ENCODE measurements at regions not wholly inside any gene's neighbourhood (a gene's known extent, or its start where the extent isn't known, plus 50 kb on each side); places are given as distances from the start of the nearest gene placed in this dataset.
A peak's percentile ranks its signal among the peaks of the same experiment; 100 is the strongest.

DNA sequence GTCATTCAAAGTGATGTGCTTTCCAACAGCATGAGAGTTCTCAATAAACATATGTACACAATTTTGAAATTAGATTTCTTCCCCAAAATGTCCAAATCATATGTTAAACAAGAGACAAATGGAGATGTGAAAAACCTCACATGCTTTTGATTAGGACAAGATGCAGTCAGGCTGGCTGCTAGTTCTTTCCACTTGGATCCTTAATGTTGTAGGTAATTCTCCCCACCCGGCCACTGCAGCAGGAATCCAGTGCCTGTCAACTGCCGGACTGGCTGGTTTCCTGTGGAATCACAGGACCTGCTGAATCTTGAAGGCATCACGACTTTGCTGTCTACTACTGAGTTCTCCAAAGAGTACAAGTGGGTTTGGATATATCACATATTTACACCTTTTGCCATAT is 138.6 kb upstream of the AKR1E2 start:
- Histone ChIP-seq H3K4me1 (peaks cover 33% of the 10 kb centered on the region), H3K4me3 (no peak overlapping the region), H3K9me3 (no peaks in the 10 kb centered on the region), H3K36me3 (no peaks in the 10 kb centered on the region), H3K27ac (peak overlapping the region; percentile 1), H3K27me3 (no peaks in the 10 kb centered on the region)
- TF ChIP-seq POLR2A (IDR thresholded peaks at IDR 0.05) (no peak), POLR2AphosphoS5 (IDR thresholded peaks at IDR 0.05) (no peak), EP300 (IDR thresholded peaks at IDR 0.05) (no peak)
- TF ChIP-seq, protein P1, sequence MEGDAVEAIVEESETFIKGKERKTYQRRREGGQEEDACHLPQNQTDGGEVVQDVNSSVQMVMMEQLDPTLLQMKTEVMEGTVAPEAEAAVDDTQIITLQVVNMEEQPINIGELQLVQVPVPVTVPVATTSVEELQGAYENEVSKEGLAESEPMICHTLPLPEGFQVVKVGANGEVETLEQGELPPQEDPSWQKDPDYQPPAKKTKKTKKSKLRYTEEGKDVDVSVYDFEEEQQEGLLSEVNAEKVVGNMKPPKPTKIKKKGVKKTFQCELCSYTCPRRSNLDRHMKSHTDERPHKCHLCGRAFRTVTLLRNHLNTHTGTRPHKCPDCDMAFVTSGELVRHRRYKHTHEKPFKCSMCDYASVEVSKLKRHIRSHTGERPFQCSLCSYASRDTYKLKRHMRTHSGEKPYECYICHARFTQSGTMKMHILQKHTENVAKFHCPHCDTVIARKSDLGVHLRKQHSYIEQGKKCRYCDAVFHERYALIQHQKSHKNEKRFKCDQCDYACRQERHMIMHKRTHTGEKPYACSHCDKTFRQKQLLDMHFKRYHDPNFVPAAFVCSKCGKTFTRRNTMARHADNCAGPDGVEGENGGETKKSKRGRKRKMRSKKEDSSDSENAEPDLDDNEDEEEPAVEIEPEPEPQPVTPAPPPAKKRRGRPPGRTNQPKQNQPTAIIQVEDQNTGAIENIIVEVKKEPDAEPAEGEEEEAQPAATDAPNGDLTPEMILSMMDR (IDR thresholded peaks at IDR 0.05), result no peak
- no peak for DNase-seq (ENCODE audit: low spot score in 2 of 2)
- 31% methylated on average over 3 of the region's 3 CpGs for WGBS

DNA sequence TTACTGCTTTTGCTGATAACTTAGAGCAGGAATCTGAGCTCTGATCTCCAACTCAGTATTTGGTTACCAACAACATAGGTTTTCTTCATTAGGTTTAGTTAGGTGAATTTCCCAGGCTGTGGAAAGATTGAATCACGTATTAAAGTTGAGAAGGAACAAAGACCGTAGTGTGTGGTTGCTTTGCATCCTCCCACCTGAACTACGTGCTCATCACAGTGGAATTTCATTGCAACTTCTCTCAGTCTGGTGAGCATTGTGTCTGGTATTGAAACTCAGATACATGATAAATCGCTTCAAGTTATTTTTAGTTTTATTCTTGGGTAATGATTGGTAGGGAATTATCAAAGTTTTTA is 139.4 kb upstream of the AKR1E2 start:
- Histone ChIP-seq H3K4me3 (no peak overlapping the region), H3K9me3 (no peaks in the 10 kb centered on the region), H3K27ac (peak overlapping the region; percentile 50), H3K4me1 (peaks cover 33% of the 10 kb centered on the region), H3K27me3 (no peaks in the 10 kb centered on the region), H3K36me3 (no peaks in the 10 kb centered on the region)
- no peak for DNase-seq (ENCODE audit: low spot score in 2 of 2)
- TF ChIP-seq POLR2A (IDR thresholded peaks at IDR 0.05), result no peak
- TF ChIP-seq POLR2AphosphoS5 (IDR thresholded peaks at IDR 0.05), result no peak
- TF ChIP-seq, protein P1 (IDR thresholded peaks at IDR 0.05), result no peak
- TF ChIP-seq EP300 (IDR thresholded peaks at IDR 0.05), result no peak
- WGBS, result 63% methylated on average over 4 of the region's 4 CpGs

DNA sequence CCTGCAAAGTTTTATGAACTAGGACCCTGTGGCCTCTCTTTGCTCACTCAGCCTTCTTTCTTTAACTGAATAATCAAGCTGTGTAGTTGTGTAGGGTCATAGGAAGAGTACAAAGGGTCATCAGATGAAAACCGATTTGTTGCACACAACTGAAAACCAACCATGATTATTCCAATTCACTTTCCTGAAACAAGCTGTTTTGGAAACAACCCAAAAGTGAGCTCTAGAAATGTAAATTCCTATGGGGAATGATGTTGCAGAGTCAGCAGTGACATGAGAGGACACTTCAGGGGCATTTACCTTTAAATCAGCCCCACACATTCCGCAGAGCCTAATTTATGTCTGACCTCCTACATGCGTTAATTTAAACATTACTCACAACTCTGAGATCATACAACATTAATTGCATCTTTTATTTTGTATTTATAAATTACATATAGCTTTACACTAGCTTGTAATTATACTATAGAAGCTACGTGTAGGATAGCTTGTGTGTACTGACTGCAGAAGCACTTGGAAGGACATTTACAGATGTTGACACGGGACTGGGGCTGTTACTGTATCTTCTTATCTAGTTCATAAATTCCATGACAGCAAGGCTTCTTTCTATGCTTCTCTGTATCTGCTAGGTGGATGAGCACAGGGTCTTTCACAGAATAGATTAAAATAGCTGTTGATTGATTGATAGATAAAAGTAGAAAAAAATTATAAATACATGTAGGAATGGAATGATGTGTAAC is 139.9 kb upstream of the AKR1E2 start:
- no peak for TF ChIP-seq EP300 (IDR thresholded peaks at IDR 0.05)
- TF ChIP-seq, protein P1 (IDR thresholded peaks at IDR 0.05), result no peak
- no peak for TF ChIP-seq POLR2A (IDR thresholded peaks at IDR 0.05)
- TF ChIP-seq POLR2AphosphoS5 (IDR thresholded peaks at IDR 0.05), result no peak
- DNase-seq (ENCODE audit: low spot score in 2 of 2), result no peak
- Histone ChIP-seq H3K27ac (peak overlapping the region; percentile 50), H3K9me3 (no peaks in the 10 kb centered on the region), H3K4me1 (peaks cover 29% of the 10 kb centered on the region), H3K27me3 (no peaks in the 10 kb centered on the region), H3K36me3 (no peaks in the 10 kb centered on the region), H3K4me3 (no peak overlapping the region)
- WGBS, result 74% methylated on average over 5 of the region's 5 CpGs

DNA sequence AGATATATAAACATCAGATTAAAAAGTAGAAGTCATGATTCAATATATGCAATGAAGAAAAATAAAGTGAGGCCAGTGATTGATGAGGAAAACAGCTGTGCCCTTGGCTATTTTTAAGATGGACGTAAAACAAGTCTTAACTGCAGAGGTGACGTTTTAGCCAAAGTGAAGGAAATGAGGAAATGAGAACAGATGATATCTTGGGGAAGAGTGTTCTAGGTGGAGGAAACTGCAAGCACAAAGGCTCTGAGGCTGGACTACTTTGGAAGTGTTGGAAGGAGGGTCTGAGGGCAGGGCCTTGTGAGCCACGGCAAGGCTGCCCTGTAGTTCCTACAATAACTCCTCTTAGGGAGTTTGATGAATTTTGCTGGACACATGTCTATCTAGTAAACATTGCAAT is 140.5 kb upstream of the AKR1E2 start:
- peak overlapping the region; percentile 50 for H3K27ac ChIP-seq
- H3K27me3 ChIP-seq, result no peaks in the 10 kb centered on the region
- H3K9me3 ChIP-seq, result no peaks in the 10 kb centered on the region
- TF ChIP-seq, protein P1 (IDR thresholded peaks at IDR 0.05), result no peak
- TF ChIP-seq POLR2AphosphoS5 (IDR thresholded peaks at IDR 0.05), result no peak
- TF ChIP-seq EP300 (IDR thresholded peaks at IDR 0.05), result no peak
- no peak for TF ChIP-seq POLR2A (IDR thresholded peaks at IDR 0.05)
- no peaks in the 10 kb centered on the region for H3K36me3 ChIP-seq
- 63% methylated on average over 3 of the region's 3 CpGs for WGBS
- peaks cover 29% of the 10 kb centered on the region for H3K4me1 ChIP-seq
- DNase-seq (ENCODE audit: low spot score in 2 of 2), result no peak
- H3K4me3 ChIP-seq, result no peak overlapping the region

DNA sequence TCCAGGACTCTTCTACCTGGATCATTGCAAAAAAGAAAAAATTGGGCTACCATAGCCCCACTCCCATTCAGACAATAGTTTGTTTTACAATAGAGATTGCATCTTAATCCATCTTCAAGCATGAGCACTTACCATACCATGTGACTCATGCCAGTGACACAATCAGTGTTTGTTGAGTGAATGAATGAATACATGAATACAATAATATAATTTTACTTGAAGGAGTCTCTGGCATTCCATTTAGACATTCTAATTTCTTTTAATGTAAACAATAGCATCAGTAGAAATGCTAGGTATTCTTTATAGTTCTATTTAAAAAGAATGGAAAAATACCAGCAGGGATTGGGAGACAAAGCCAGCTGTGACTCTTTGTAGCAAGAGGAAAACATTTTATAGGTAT is 141.6 kb upstream of the AKR1E2 start:
- H3K27ac ChIP-seq, result no peak overlapping the region
- no peak overlapping the region for H3K4me3 ChIP-seq
- no peak for DNase-seq (ENCODE audit: low spot score in 2 of 2)
- H3K36me3 ChIP-seq, result no peaks in the 10 kb centered on the region
- H3K9me3 ChIP-seq, result no peaks in the 10 kb centered on the region
- H3K27me3 ChIP-seq, result no peaks in the 10 kb centered on the region
- peaks cover 29% of the 10 kb centered on the region for H3K4me1 ChIP-seq
- TF ChIP-seq POLR2AphosphoS5 (IDR thresholded peaks at IDR 0.05) (no peak), POLR2A (IDR thresholded peaks at IDR 0.05) (no peak), EP300 (IDR thresholded peaks at IDR 0.05) (no peak)
- TF ChIP-seq, protein P1 (IDR thresholded peaks at IDR 0.05), result no peak
